ENCODE measurements at regions not wholly inside any gene's neighbourhood (a gene's known extent, or its start where the extent isn't known, plus 50 kb on each side); places are given as distances from the start of the nearest gene placed in this dataset.

- no peaks in the 10 kb centered on the region for H3K27me3 ChIP-seq (replicated peaks; ENCODE audit: insufficient read depth, low read depth, low read length, poor library complexity)
- TF ChIP-seq EZH2 (IDR thresholded peaks at IDR 0.05; ENCODE audit: borderline replicate concordance, low read depth, low read length, poor library complexity, severe bottlenecking) (no peak), CTCF (conservative IDR thresholded peaks at IDR 0.05; ENCODE audit: low read depth, low read length) (no peak)
- peaks cover 20% of the 10 kb centered on the region for H3K9me3 ChIP-seq (ENCODE audit: low read depth, low read length, poor library complexity, severe bottlenecking)
- CTCF ChIA-PET, result no interaction called here
- intact Hi-C loops (cut with micrococcal nuclease; ENCODE audit: unreplicated experiment), result no loop called here
- no peaks in the 10 kb centered on the region for H3K36me3 ChIP-seq (ENCODE audit: insufficient read depth, low read length, poor library complexity, severe bottlenecking)
- no peak overlapping the region for H3K27ac ChIP-seq (ENCODE audit: low read depth, low read length, poor library complexity, severe bottlenecking)
- POLR2A ChIA-PET (ENCODE audit: low non-redundant PET), result no interaction called here
- BruUV-seq (replicated peaks), result no TSS peak
- no peaks in the 10 kb centered on the region for H3K4me1 ChIP-seq (ENCODE audit: insufficient read depth, low read length, poor library complexity, severe bottlenecking)
- no peak for DNase-seq (ENCODE audit: low spot score)
- no peak overlapping the region for H3K4me3 ChIP-seq (ENCODE audit: low read depth, low read length, poor library complexity, severe bottlenecking)
These were observed 87.7 kb upstream of the GNAZ start for GRCh38 chr22:22982616-22983015.

- H3K27me3 ChIP-seq (replicated peaks; ENCODE audit: insufficient read depth, low read depth, low read length, poor library complexity), result no peaks in the 10 kb centered on the region
- no peak for DNase-seq (ENCODE audit: low spot score)
- BruUV-seq (replicated peaks), result no TSS peak
- H3K4me3 ChIP-seq (ENCODE audit: low read depth, low read length, poor library complexity, severe bottlenecking), result no peak overlapping the region
- H3K36me3 ChIP-seq (ENCODE audit: insufficient read depth, low read length, poor library complexity, severe bottlenecking), result no peaks in the 10 kb centered on the region
- H3K4me1 ChIP-seq (ENCODE audit: insufficient read depth, low read length, poor library complexity, severe bottlenecking), result no peaks in the 10 kb centered on the region
- no peak overlapping the region for H3K27ac ChIP-seq (ENCODE audit: low read depth, low read length, poor library complexity, severe bottlenecking)
- intact Hi-C loops (cut with micrococcal nuclease; ENCODE audit: unreplicated experiment), result no loop called here
- ChIA-PET CTCF (no interaction called here), POLR2A (ENCODE audit: low non-redundant PET) (no interaction called here)
- peaks cover 20% of the 10 kb centered on the region for H3K9me3 ChIP-seq (ENCODE audit: low read depth, low read length, poor library complexity, severe bottlenecking)
- TF ChIP-seq EZH2 (IDR thresholded peaks at IDR 0.05; ENCODE audit: borderline replicate concordance, low read depth, low read length, poor library complexity, severe bottlenecking) (no peak), CTCF (conservative IDR thresholded peaks at IDR 0.05; ENCODE audit: low read depth, low read length) (no peak)
These were observed 87.2 kb upstream of the GNAZ start for GRCh38 chr22:22983123-22983522.

GRCh38 chr22:22983816-22984215, 86.5 kb upstream of the GNAZ start:
- ChIA-PET POLR2A (ENCODE audit: low non-redundant PET) (no interaction called here), CTCF (no interaction called here)
- DNase-seq (ENCODE audit: low spot score), result no peak
- Histone ChIP-seq H3K4me1 (ENCODE audit: insufficient read depth, low read length, poor library complexity, severe bottlenecking) (no peaks in the 10 kb centered on the region), H3K27ac (ENCODE audit: low read depth, low read length, poor library complexity, severe bottlenecking) (no peak overlapping the region), H3K4me3 (ENCODE audit: low read depth, low read length, poor library complexity, severe bottlenecking) (no peak overlapping the region), H3K9me3 (ENCODE audit: low read depth, low read length, poor library complexity, severe bottlenecking) (peaks cover 20% of the 10 kb centered on the region), H3K36me3 (ENCODE audit: insufficient read depth, low read length, poor library complexity, severe bottlenecking) (no peaks in the 10 kb centered on the region), H3K27me3 (replicated peaks; ENCODE audit: insufficient read depth, low read depth, low read length, poor library complexity) (no peaks in the 10 kb centered on the region)
- intact Hi-C loops (cut with micrococcal nuclease; ENCODE audit: unreplicated experiment), result no loop called here
- BruUV-seq (replicated peaks), result no TSS peak
- TF ChIP-seq CTCF (conservative IDR thresholded peaks at IDR 0.05; ENCODE audit: low read depth, low read length) (no peak), EZH2 (IDR thresholded peaks at IDR 0.05; ENCODE audit: borderline replicate concordance, low read depth, low read length, poor library complexity, severe bottlenecking) (no peak)
